ELR (cell line): ENCODE measurements at regions not wholly inside any gene's neighbourhood (a gene's known extent, or its start where the extent isn't known, plus 50 kb on each side); places are given as distances from the start of the nearest gene placed in this dataset.

Source experiments
- DNase-seq: peaks from one replicate; pipeline ENCODE4 v3.0.0-alpha.2; 2015; ENCODE audit warnings: low read depth

DNA sequence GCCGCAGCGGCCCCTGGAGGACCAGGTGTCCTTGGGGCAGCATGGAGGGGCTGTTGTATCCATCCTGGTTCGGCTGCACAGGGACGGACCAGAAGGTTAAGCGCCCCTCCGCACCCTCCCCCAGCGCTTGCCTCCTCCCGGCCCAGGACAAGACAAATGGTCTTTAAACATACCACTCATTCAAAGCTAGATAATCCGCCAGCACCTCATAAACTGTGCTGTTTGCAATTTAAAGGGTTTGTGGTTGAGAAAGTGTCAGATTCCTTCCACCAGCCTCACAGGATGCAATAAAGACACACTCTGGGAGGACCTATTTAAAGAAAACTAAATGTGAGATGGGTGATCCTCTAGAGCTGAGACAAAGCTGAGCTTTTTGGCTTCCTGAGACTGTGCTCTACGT is 426.2 kb upstream of the EEF2KMT start:
- DNase-seq = no peak

DNA sequence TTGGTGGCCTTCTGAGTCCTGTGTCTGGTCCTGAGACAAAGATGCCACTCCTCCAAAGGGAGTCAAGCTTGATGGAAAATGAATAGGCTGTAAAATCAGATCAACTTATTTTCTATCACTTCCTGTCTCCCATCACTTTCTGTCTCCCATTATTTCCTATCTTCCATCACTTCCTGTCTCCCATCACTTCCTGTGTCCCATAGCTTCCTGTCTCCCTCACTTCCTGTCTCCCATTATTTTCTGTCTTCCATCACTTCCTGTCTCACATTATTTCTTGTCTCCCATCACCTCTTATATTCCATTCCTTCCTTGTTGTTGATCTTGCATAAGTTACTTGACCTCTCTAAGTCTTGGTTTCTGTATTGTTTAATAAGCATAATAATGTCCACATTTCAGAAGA is 418.5 kb upstream of the EEF2KMT start:
- no peak for DNase-seq

GRCh38 chr16:5512014-5512413 is 414.4 kb upstream of the EEF2KMT start:
- DNase-seq = no peak

DNA sequence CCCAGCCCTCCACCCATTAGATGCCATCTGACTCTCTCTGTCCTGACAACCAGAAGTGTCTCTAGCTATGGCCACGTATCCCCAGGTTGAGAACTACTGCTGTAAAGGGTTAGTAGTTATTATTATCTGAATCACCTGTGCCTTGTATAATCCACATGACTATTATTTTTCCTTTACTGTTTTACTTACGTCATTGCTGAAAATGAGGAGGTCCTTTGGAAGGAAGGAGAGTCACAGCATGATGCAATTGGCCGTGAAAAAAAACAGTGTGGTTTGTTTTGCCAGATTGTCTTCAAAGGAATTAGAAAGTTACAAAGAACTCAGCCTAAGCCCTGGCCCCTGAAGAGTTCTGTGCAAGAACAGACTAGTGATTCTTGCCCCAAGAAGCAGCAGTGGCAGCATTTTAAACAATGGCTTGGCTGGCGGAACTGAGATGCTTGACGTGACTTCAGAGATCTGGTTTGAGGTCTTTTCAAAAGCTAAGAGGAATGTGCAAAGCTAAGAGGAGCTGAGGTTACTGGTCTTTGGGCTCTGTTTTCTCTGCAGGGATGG is 413.3 kb upstream of the EEF2KMT start:
- no peak for DNase-seq

DNA sequence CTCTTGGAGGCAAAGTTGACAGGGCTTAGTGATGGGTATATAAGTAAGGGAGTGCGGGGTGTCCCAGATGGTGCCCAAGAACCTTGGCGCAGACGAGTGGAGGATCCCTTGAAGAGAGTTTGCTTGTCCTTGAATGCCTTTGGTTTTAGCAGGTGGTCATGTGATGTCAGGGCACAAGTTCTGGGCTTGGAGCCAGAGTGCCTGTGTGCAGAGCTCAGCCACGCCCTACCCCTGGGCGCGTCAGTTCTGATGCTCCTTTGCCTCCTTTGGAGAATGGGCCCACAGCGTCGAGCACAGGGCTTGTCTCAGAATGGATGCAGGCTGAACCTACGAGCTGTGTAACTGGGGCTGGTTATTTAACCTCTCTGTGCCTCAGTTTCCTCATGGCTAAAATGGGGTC is 412.2 kb upstream of the EEF2KMT start:
- DNase-seq = no peak

DNA sequence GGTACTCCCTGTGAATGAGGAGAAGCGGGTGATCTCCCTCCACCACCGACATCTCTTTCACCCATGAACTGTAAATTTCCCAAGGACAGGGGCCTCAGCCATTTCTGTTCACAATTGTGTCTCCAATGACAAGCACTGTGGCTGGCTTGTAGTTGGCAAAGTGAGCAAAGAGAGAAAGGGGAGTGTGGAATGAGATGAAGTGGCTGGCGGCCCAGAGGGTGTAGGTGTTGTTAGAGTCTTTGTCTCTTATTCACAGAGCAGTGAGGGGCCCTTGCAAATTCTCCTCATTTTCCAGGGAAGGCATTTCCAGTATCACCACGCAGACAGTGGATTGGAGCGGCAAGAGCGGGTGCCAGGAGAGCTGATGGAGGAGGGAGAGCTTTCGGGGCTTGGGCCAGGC is 411.7 kb upstream of the EEF2KMT start:
- no peak for DNase-seq

DNA sequence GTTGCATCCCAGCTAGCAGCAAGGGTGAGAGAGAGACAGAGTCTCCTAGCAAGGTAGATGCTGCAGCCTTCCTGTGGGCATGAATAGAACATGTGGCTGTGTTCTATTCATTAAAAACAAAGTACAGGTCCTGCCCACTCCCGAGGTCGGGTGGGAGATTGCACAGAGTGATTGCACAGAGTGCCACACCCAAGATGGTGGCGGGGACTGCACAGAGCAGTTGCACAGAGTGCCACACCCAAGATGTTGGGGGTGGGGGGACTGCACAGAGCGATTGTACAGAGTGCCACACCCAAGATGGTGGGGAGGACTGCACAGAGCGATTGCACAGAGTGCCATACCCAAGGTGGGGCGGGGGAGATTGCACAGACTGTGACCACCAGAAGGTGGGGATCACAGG is 410.8 kb upstream of the EEF2KMT start:
- DNase-seq = no peak

- DNase-seq = no peak
These were observed 408.4 kb upstream of the EEF2KMT start for GRCh38 chr16:5506021-5506420.

- no peak for DNase-seq
These were observed 407.7 kb upstream of the EEF2KMT start for GRCh38 chr16:5505091-5505887.

- no peak for DNase-seq
These were observed 406.6 kb upstream of the EEF2KMT start for GRCh38 chr16:5504064-5504781.

- no peak for DNase-seq
These were observed 405.3 kb upstream of the EEF2KMT start for GRCh38 chr16:5502944-5503343.

DNA sequence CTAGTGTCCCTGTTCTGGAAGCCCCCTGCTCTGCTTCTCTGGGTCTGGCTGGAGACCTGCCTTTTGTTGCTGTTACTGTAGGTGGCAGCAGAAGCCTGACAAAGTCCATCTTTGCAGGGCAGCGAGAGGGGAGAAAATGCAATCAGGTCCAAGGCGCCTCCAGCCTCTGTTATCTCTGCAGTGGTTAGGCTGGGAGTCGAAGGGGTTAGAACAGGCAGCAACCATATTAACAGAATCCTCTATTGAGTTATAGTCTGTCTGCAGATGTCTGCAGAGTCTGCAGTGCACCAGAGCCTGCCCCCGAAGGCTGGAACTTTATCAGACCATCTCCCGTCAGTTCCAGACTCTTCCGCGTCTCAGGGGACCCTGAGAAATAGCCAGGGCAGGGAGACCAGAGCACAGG is 404.9 kb upstream of the EEF2KMT start:
- DNase-seq = no peak

- no peak for DNase-seq
These were observed 402.9 kb upstream of the EEF2KMT start for GRCh38 chr16:5500526-5500925.

- DNase-seq = no peak
These were observed 401.0 kb upstream of the EEF2KMT start for GRCh38 chr16:5498562-5498961.

DNA sequence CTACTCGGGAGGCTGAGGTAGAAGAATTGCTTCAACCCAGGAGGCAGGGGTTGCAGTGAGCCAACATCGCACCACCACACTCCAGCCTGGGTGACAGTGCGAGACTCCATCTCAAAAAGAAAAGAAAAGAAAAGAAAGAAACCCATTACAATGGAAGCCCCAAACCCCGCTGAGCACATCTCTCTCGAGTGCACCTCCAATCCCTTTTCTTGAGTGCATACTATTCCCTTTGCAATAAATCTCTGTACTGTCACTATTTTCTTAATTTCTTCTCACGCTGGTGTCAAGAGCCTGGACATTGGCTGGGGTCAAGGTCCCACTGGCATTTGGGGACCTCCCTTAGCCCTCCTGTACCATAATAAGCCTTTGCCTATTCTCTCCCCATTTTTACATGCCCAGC is 398.4 kb upstream of the EEF2KMT start:
- DNase-seq = no peak

- DNase-seq = peak; percentile 2
These were observed 392.9 kb upstream of the EEF2KMT start for GRCh38 chr16:5490499-5490898.

- DNase-seq = no peak
These were observed 391.0 kb upstream of the EEF2KMT start for GRCh38 chr16:5488581-5488980.

DNA sequence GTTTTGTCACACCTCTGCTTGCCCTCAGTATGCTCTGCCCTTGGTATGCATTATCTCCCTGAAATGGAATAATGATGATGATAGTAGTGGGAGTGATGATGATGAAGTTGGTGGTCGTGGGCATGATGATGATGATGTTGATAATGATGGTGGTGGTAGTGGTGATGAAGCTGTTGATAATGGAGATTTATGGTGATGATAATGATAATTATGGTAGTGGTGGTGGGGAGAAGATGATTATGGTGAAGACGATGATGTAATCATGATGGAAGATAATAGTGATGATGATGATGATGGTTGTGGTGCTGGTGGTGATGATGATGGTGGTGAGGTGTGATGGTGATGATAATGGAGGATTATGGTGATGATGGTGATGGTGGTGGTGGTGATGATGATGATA is 390.1 kb upstream of the EEF2KMT start:
- DNase-seq = no peak

DNA sequence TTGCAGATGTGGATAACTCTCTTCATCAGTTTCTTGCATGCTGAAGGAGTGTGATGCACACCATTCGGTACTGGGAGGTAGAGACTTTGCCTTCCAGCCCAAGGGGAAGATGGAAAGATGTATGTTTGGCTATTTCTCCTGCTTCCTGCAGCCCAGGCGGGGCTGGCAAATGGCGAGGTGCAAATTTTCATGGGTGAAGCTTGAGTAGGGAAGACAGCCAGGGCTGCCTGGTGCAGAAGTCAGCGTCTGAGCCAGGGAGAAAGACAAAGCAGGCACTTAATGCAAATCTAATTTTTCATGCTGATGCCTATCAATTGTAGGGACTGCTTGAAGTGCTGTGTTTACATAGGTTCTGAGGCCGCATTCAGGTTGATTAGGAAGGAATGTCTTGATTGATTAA is 384.7 kb upstream of the EEF2KMT start:
- no peak for DNase-seq

GRCh38 chr16:5480431-5481195 is 383.0 kb upstream of the EEF2KMT start:
- DNase-seq = no peak

GRCh38 chr16:5479926-5480325 is 382.3 kb upstream of the EEF2KMT start:
- DNase-seq = no peak

DNA sequence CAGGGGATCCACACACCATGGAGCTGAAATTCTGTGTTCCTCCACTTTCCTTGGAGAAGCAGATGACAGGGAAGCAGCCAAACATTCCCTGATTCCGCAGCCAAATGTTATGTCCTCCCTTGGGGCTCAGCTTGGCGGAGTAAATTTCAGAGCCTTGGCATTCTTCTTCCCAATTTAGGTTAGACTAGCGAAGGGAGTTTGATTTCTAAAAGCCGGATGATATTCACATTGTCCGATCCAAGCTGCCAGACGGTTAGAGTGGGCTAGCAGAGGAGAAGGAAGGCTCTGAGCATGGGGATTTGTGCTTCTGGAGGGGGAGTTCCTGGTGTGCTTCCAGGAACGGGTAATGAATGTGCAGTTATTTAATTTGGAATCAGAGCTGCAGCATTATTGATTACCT is 380.4 kb upstream of the EEF2KMT start:
- no peak for DNase-seq

- no peak for DNase-seq
These were observed 379.7 kb upstream of the EEF2KMT start for GRCh38 chr16:5477251-5477650.
